ENCODE measurements at regions not wholly inside any gene's neighbourhood (a gene's known extent, or its start where the extent isn't known, plus 50 kb on each side); places are given as distances from the start of the nearest gene placed in this dataset.

DNA sequence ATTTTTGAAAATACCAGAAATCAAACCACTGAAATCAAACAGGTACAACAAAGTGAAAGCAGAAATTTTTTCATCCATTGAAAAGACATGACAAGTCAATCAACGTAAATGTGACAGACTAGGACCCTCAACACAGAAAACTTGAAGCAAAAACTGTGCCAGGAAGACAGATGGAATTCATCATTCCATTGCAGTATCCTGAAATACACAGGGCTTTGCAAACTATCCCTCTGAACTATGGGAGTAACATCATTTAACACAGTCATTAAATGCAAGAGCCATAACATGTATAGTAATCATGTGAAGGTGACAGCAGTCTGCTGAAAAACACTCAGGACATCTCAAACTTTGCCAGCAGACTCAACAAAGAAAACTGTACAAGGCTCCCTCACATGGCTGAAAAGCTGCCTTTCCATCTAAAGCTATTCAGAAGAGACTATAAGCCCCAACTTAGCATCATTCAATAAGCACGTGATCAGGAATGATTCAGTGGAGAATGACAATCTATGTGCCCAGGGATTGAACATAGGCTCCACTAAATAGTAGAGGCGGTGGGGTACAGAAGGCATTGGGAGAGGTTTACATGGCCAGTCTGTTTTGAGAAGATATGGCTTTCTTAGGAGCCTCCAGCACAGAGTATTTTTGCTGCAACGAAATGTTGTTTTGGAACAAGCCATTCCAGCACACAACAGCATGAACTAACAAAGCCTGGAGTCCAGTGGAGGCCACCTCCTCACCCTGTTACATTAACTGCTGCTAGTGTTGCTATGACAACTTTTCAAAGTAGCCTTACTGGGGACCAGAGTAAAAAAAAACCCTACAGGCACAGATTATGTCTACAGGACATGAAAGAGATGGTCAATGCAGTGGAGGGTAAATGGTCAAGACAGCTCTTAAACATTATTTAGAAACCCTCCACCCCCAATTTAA lies 274.5 kb upstream of the NOCT start:
- no peak for DNase-seq

DNA sequence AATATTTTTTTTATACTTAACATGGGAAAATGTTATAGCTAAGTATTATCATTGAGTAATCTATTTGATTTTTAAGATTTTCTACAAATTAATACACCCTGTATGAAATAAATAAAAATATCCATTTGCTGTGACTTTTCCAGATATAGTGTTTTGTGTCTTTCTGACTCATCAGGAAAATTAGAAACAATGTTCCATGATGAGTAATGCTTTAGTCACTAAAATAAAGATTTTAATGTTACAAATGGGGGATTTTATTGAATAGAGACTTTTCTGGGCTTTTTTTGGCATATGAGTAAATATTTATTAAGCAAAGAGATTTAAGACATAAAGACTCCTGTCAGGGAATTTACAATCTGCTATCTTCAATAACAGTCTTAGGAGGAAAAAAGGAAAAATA lies 279.2 kb upstream of the NOCT start:
- no peak for DNase-seq

- no peak for DNase-seq
These were observed 280.8 kb upstream of the NOCT start for GRCh38 chr4:138734746-138735145.

DNA sequence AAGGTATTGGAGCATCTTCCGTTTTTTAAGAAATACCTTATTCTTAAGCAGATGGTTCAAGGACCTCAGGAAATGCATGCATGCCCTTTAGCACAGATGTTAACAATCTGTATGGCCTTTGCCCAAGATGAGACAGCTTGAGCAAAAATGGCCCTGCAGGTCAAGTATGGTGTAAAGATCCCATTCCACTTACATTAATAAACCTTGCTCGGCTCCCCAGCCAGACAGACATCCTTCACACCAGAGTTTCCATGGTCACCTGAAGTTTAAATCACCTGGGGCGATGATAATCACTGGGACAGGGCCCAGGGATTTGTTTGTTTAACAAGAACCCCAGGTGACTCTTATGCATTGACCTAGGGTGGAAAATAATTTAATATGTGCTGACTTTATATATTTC lies 287.0 kb upstream of the NOCT start:
- no peak for DNase-seq

- no peak for DNase-seq
These were observed 287.9 kb upstream of the NOCT start for GRCh38 chr4:138727731-138728130.

DNA sequence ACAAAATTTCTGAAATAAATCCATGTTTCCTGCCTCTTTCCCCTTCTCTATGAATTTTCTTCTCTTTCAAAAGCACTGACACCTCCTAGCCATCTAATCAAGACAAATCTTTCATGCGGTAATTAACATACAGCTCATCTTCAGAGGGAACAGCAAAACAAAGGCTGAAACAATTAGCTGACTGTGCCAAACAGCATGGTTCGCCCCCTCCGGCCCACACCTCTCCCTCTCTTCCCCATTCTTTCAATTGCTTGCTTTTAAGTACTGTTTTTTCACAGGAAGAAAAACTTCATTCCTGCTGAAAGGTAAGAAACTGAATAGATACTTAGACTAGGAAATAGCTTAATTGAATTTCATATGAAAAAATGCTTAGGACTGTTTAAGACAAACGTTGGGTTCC lies 291.1 kb upstream of the NOCT start:
- DNase-seq, result no peak

DNA sequence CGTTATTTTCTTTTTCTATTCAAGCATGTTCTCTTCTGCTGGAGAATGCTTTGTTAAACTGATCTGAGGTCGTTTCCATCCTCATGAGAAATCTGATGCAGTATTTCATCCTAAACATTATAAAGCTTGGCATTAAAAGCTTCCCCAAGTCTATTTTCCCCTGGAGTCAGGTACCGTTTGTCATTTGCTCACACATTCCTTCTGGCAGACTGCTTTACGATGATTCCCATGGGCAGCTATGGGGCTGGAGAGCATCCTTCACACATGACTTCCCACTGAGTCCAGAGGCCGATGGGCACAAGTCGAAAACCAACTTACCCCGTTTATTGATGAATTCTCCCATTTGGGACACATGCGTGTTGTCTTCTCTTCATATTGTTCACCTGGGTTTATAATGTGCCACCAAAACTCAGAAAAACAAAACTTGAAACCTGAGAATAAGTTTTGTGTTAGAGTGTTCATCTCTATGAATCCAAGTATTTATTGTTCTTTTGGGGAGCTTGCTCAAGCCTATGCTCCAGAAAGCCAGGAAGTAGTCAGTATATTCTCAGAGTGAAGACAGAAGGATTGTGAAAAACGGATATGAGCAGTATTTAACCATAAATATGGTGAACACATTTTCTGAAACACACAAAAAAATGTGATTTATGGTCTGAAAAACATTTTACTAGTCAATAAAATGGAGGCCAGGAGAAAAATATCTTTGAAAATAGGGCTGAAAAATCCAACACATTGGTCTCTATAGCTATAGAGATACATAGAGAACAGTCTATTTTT lies 298.8 kb upstream of the NOCT start:
- DNase-seq, result no peak

GRCh38 chr4:138710297-138710696 lies 305.3 kb upstream of the NOCT start:
- DNase-seq, result no peak

- no peak for DNase-seq
These were observed 305.7 kb upstream of the NOCT start for GRCh38 chr4:138709859-138710258.

DNA sequence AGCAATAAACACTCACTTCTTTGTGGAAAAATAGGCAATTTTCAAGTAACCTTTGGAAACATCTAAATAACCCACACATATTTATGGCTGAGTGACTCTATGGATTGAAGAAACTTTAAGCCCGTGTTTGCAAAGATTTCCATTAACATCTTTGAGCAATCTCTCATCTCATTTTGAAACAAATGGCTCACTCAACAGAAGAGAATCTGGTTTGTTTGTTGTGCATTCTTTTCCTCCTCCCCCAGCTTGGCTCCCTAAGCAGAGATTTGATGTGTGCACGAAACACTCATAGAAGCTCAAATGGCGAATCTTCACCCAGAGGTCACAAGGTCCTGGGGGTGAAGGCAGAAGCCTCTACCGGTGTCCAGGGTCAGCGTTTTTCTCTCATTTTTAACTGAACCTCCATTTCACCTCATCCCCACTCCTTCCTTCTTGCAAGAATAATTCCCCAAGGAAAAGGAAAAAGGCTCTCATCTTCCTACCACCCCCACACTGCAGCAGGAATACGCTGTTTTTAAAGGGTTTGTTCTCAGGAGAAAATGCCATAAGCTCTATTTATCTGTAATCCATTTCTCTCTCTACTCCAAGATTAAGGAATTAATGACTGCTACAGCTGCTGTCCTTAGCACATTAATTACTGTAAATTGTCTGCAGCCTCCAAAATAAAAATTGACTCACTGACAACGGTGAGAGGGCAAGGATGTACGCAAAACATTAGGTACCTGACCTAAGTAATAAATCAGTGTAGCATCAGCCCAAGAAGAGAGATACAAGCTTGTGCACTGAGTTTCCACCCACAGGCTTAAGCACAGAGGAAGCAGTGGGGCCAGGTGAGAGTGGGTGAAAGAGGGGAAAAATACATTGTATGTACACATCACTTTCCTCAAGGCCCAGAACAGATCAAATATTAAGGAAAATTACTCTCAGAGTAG lies 307.6 kb upstream of the NOCT start:
- DNase-seq, result no peak

- no peak for DNase-seq
These were observed 309.4 kb upstream of the NOCT start for GRCh38 chr4:138706201-138706600.

GRCh38 chr4:138702190-138702824 lies 313.3 kb upstream of the NOCT start:
- no peak for DNase-seq

DNA sequence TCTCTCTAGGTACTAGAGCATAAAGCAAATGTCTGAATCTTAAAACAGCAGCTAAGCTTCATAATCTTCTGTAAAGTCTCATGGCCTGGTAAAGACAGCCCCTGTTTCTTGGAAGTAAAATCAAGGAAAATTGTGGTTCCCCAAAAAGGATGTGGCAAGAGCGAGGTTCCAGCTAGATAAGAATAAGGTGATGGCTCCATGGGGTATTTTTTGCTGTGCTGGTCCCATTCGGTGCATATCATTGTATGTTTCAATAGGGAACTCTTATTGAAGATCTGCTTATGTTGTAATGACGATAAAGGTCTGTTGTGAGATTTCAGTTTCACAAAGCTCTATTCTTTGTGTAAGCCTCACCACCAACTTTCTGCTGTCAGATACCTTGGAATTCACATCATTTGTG lies 316.9 kb upstream of the NOCT start:
- no peak for DNase-seq

GRCh38 chr4:138697851-138698250 lies 317.7 kb upstream of the NOCT start:
- no peak for DNase-seq

DNA sequence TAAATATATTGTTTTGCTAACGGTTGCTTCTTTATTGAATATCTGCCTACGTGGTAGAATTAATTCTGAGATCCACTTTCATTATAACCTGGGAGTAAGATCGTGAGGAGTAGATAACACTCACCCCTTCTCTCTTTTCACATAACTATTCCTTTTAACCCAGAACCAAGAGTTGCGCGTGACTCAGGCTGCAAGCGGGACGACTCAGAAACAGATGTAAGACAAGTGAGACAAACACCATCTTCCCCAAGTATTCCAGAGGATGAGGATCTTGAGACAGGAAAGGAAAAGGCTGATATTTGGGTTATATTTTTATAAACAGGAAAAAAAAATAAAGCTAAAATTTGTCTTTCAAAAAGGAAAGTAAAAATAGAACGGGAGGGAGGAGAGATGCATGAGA lies 318.8 kb upstream of the NOCT start:
- no peak for DNase-seq

DNA sequence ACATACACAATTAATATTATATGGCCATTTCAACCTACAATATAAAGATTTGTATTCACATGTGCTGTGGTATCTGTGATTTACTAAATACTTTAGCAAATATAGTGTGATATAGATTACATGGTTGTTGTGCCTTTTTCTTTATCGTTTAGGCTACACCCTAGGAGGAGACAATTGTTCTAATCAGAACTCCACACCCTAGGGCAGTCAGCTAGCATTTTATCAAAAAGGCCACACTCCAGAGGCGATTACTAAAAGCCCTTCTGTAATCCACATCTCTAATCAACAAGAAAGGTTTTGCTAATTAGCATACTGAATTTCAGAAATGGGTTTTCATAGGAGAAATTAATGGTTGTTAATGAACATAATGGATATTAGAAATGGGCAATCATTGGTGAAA lies 319.5 kb upstream of the NOCT start:
- no peak for DNase-seq

DNA sequence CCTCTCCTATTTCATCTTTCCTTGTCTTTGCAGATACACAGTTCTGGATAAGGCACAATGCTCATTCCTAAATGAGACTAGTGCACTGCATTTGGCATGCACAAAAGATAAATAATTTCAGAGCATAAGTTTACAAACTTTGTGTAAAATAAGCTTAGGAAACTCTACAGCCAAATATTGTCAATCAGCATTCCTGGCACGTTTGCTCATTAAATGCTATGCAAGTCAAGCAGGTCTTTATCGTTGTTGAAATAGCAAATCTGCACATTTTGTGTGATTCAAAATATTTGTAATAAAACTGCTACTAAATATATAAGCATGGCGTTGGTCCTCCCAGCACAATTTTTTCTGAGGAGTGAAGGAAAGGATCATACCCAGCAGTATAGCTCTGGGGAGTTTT lies 322.1 kb upstream of the NOCT start:
- no peak for DNase-seq

DNA sequence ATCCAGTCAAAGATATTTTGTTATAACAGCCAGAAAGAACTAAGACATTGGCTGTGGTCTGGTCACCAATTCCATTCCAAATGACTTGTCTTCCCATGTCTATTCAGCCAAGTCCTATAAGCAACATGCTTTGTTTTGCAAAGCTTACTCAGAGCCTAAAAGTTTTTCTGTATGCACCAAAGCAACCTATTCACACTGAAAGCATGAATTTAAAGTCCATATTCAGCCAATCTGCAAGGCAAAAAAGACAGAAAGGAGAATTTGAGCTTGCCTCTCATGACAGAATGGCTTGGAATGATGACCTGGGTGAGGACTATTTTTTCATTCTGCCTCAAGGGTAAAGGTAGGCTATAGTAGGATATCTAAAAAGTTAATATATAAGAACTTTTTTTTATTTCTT lies 323.2 kb upstream of the NOCT start:
- DNase-seq, result no peak

- no peak for DNase-seq
These were observed 326.0 kb upstream of the NOCT start for GRCh38 chr4:138689593-138689992.

DNA sequence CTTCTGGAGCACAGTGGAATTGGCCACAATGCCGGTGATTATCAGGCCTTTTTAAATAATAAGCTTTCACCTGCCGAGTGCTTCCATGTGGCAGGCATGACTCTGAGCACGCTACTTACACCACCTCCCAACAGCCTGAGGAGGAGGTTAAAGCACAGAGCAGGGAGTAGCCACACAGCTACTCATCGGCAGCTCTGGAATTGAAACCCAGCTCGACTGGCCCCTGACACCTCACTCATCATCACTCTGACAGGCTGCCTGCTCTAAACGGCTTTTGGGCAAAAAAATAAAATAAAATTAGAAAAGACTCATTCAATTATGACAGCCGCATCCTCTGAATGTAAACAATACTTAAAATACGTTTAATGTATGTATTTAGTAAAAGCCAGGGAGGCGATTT lies 326.4 kb upstream of the NOCT start:
- no peak for DNase-seq

- DNase-seq, result no peak
These were observed 327.0 kb upstream of the NOCT start for GRCh38 chr4:138688408-138689085.

Measured in CD4-positive, alpha-beta T cell treated with Interleukin-17A for 4 hours (primary cell).